Transverse colon (tissue), 4 donors: ENCODE measurements at regions not wholly inside any gene's neighbourhood (a gene's known extent, or its start where the extent isn't known, plus 50 kb on each side); places are given as distances from the start of the nearest gene placed in this dataset.

ENCODE experiments used
- POLR2A ChIP-seq: fragments of 450-650 bp; IDR thresholded peaks from one replicate; pipeline ENCODE4 v1.6.1; 2016; ENCODE audit warnings: antibody characterized with exemption, mild to moderate bottlenecking, moderate library complexity
- POLR2AphosphoS5 ChIP-seq, 3 donors: sonication (generic); formaldehyde crosslinking; IDR thresholded peaks; one replicate each; pipeline ENCODE4 v1.6.1; 2016; ENCODE audit warnings: antibody characterized with exemption in 3 of 3
- TF ChIP-seq, protein P1 (sequence below), 5 experiments: fragments of 200-600 bp in 3 of 5; fragments of 450-650 bp in 2 of 5; sonication (generic) in 3 of 5; IDR thresholded peaks; 1 replicate in 2 of 5; 2 replicates in 3 of 5; pipeline ENCODE4 v1.5.1; 2016 to 2017; ENCODE audit warnings: antibody characterized with exemption in 5 of 5, inconsistent platforms in 3 of 5, mild to moderate bottlenecking in 2 of 5, moderate library complexity in 1 of 5

DNA sequence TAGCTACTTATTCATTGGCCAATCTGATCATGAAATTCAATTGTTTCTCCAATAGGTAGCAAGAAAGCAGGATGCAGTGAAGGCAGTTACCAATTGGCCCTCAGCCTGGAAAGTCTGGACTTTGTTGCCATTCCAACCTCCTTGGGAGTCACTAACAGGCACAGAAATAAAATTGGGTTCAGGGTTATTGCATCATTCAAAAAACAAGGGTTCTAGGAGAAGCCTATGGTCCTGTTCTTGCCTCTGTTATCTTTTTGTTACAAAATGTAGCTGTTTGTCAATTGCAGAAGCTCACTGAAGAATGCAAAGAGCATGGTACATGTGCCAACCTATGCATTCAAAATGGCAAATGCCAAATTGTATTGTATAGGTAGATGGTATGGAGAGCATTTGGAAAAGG lies 51.0 kb upstream of the CCNG1 start:
- TF ChIP-seq, protein P1, sequence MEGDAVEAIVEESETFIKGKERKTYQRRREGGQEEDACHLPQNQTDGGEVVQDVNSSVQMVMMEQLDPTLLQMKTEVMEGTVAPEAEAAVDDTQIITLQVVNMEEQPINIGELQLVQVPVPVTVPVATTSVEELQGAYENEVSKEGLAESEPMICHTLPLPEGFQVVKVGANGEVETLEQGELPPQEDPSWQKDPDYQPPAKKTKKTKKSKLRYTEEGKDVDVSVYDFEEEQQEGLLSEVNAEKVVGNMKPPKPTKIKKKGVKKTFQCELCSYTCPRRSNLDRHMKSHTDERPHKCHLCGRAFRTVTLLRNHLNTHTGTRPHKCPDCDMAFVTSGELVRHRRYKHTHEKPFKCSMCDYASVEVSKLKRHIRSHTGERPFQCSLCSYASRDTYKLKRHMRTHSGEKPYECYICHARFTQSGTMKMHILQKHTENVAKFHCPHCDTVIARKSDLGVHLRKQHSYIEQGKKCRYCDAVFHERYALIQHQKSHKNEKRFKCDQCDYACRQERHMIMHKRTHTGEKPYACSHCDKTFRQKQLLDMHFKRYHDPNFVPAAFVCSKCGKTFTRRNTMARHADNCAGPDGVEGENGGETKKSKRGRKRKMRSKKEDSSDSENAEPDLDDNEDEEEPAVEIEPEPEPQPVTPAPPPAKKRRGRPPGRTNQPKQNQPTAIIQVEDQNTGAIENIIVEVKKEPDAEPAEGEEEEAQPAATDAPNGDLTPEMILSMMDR (IDR thresholded peaks at IDR 0.05), result no peak
- TF ChIP-seq POLR2AphosphoS5 (IDR thresholded peaks at IDR 0.05) (no peak), POLR2A (no peak)
